ENCODE measurements at regions not wholly inside any gene's neighbourhood (a gene's known extent, or its start where the extent isn't known, plus 50 kb on each side); places are given as distances from the start of the nearest gene placed in this dataset.

- peak; percentile 21 for TF ChIP-seq CTCF (IDR thresholded peaks at IDR 0.05; ENCODE audit: low read depth, low read length, missing control alignments)
- H3K27me3 ChIP-seq (replicated peaks): no peaks in the 10 kb centered on the region
- H3K36me3 ChIP-seq (replicated peaks): no peaks in the 10 kb centered on the region
- DNase-seq: peak; percentile 12
- H3K27ac ChIP-seq: no peak overlapping the region
- H3K4me3 ChIP-seq (ENCODE audit: low read depth, low read length): no peak overlapping the region
- in situ Hi-C loops (cut with HindIII; ENCODE audit: low pct_ligation_motif_present, low sequenced_read_pairs): no loop called here
These were observed 171.2 kb upstream of the SULF2 start for GRCh38 chr20:47956268-47956995.

DNA sequence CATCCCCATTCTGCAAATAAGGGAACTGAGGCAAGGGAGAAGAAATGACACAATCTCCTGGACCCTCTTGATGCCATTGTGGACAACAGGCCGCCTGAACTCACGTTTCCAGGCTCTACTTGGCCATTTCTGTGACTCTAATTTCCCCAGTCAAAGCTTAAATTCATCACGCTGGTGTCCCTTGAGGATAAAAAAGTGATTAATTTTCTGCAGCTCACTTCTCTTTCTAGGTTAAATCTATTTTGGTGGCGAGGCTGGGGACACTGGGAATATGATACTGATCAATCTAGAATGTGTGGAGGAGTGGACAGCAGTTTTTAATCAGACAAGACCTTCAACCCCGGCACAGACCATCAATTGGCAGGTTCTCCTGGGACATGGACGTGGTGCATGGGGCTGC, 168.2 kb upstream of the SULF2 start:
- no peak overlapping the region for H3K4me3 ChIP-seq (ENCODE audit: low read depth, low read length)
- no peak overlapping the region for H3K27ac ChIP-seq
- H3K36me3 ChIP-seq (replicated peaks): no peaks in the 10 kb centered on the region
- no peaks in the 10 kb centered on the region for H3K27me3 ChIP-seq (replicated peaks)
- DNase-seq: no peak
- no peak for TF ChIP-seq CTCF (IDR thresholded peaks at IDR 0.05; ENCODE audit: low read depth, low read length, missing control alignments)
- in situ Hi-C loops (cut with HindIII; ENCODE audit: low pct_ligation_motif_present, low sequenced_read_pairs): no loop called here

DNA sequence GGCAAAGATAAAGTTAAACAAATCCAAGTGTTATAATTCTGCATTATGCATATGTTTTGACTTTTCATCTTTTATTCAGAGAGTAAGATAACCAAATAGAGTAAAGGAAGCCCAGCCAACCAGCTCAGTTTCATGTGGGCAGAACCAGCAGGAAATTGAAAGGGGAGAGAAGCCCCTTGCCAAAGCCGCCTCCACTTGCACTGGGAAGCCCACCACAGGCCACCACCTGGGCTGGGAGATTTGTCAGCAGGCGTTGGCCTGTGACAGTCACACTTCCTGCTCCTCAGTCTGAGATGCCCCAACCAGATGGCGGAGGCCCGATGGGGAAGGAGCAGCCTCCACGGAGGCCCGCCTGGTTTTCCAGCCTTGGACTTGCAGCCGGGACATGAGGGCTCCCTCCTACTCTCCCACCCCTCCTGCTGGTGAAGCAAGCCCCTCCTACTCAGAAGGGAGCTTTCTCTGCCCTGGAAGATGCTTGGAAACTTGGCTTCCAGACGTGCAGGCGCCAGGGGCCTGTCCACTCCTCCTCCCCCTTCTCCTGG, 166.8 kb upstream of the SULF2 start:
- no peak overlapping the region for H3K27ac ChIP-seq
- in situ Hi-C loops (cut with HindIII; ENCODE audit: low pct_ligation_motif_present, low sequenced_read_pairs): no loop called here

GRCh38 chr20:47951521-47951971, 166.3 kb upstream of the SULF2 start:
- in situ Hi-C loops (cut with HindIII; ENCODE audit: low pct_ligation_motif_present, low sequenced_read_pairs): no loop called here
- no peaks in the 10 kb centered on the region for H3K27me3 ChIP-seq (replicated peaks)
- no peak overlapping the region for H3K27ac ChIP-seq
- TF ChIP-seq CTCF (IDR thresholded peaks at IDR 0.05; ENCODE audit: low read depth, low read length, missing control alignments): no peak
- DNase-seq: no peak
- no peak overlapping the region for H3K4me3 ChIP-seq (ENCODE audit: low read depth, low read length)
- H3K36me3 ChIP-seq (replicated peaks): no peaks in the 10 kb centered on the region

More for the DNA sequence above, 166.8 kb upstream of the SULF2 start:
- H3K36me3 ChIP-seq (replicated peaks): no peaks in the 10 kb centered on the region
- no peak for DNase-seq
- no peak overlapping the region for H3K4me3 ChIP-seq (ENCODE audit: low read depth, low read length)
- no peaks in the 10 kb centered on the region for H3K27me3 ChIP-seq (replicated peaks)
- TF ChIP-seq CTCF (IDR thresholded peaks at IDR 0.05; ENCODE audit: low read depth, low read length, missing control alignments): no peak

DNA sequence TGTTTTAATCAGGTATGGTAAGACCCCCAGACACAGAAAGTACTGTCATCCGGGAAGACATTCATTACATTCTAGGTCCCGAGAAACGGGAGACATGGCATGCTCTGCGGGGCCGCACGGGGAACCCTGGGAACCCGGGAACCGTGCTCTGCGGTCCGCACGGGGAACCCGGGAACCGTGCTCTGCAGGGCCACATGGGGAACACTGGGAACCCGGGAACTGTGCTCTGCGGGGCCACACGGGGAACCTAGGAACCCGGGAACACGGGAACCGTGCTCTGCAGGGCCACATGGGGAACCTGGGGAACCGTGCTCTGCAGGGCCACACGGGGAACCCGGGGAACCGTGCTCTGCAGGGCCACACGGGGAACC, 165.6 kb upstream of the SULF2 start:
- in situ Hi-C loops (cut with HindIII; ENCODE audit: low pct_ligation_motif_present, low sequenced_read_pairs): no loop called here

More for the DNA sequence above, 165.6 kb upstream of the SULF2 start:
- Histone ChIP-seq H3K27ac (no peak overlapping the region), H3K27me3 (replicated peaks) (no peaks in the 10 kb centered on the region), H3K4me3 (ENCODE audit: low read depth, low read length) (no peak overlapping the region), H3K36me3 (replicated peaks) (no peaks in the 10 kb centered on the region)
- no peak for DNase-seq
- TF ChIP-seq CTCF (IDR thresholded peaks at IDR 0.05; ENCODE audit: low read depth, low read length, missing control alignments): no peak

Measured in brain microvascular endothelial cell (primary cell).